GM12878 (cell line): ENCODE measurements at regions not wholly inside any gene's neighbourhood (a gene's known extent, or its start where the extent isn't known, plus 50 kb on each side); places are given as distances from the start of the nearest gene placed in this dataset.

Experiments used
- ASH2L ChIP-seq: fragments of 300-600, 200-600 bp; sonication (generic); IDR thresholded peaks from 2 replicates; pipeline ENCODE4 v1.6.1; 2017; ENCODE audit warnings: low read depth, mild to moderate bottlenecking, borderline replicate concordance
- BMI1 ChIP-seq: fragments of 450-650 bp; IDR thresholded peaks from 2 replicates; pipeline ENCODE4 v1.6.1; 2016; ENCODE audit warnings: mild to moderate bottlenecking, moderate library complexity, borderline replicate concordance
- CHD2 ChIP-seq: IDR thresholded peaks from 2 replicates; pipeline ENCODE4 v1.6.1; 2011; ENCODE audit warnings: low read depth, low read length, improper control_type of control experiment, borderline replicate concordance
- CHD4 ChIP-seq: fragments of 200-600 bp; sonication (generic); IDR thresholded peaks from 2 replicates; pipeline ENCODE4 v1.6.1; 2016; ENCODE audit warnings: mild to moderate bottlenecking
- DPF2 ChIP-seq: fragments of 450-650 bp; IDR thresholded peaks from 2 replicates; pipeline ENCODE4 v1.6.1; 2017; ENCODE audit warnings: mild to moderate bottlenecking
- EP300 ChIP-seq, 2 experiments: fragments of 150-350 bp in 1 of 2; IDR thresholded peaks; 2 replicates each; pipeline ENCODE4 v1.6.1; 2011 to 2012; ENCODE audit warnings: low read depth in 2 of 2, low read length in 2 of 2, borderline replicate concordance in 1 of 2, improper control_type of control experiment in 1 of 2, inconsistent platforms in 1 of 2; ENCODE audit not compliant: control insufficient read depth in 1 of 2
- FOS ChIP-seq: IDR thresholded peaks from 3 replicates; pipeline ENCODE4 v1.6.1; 2011; ENCODE audit warnings: borderline replicate concordance; ENCODE audit not compliant: insufficient read length; ENCODE audit errors: extremely low read depth
- FOXK2 ChIP-seq: fragments of 450-650 bp; IDR thresholded peaks from 2 replicates; pipeline ENCODE4 v1.6.1; 2017; ENCODE audit warnings: mild to moderate bottlenecking, moderate library complexity
- FOXM1 ChIP-seq: IDR thresholded peaks from 2 replicates; pipeline ENCODE4 v1.6.1; 2012; ENCODE audit warnings: low read depth, mild to moderate bottlenecking, inconsistent platforms, low read length, moderate library complexity
- HDGF ChIP-seq: fragments of 450-650 bp; IDR thresholded peaks from 2 replicates; pipeline ENCODE4 v1.6.1; 2016; ENCODE audit warnings: antibody characterized with exemption
- IKZF1 ChIP-seq: fragments of 450-650 bp; conservative IDR thresholded peaks from 2 replicates; pipeline ENCODE4 v1.6.1; 2017; ENCODE audit warnings: antibody characterized with exemption, mild to moderate bottlenecking
- IRF4 ChIP-seq: IDR thresholded peaks from 2 replicates; pipeline ENCODE4 v1.6.1; 2011; ENCODE audit warnings: low read depth, low read length
- KLF5 ChIP-seq: fragments of 450-650 bp; IDR thresholded peaks from 2 replicates; pipeline ENCODE4 v1.6.1; 2014; ENCODE audit warnings: mild to moderate bottlenecking; ENCODE audit not compliant: partially characterized antibody
- MTA2 ChIP-seq: fragments of 450-650 bp; IDR thresholded peaks from 2 replicates; pipeline ENCODE4 v1.6.1; 2016; ENCODE audit warnings: low read depth, mild to moderate bottlenecking, moderate library complexity
- MTA3 ChIP-seq: IDR thresholded peaks from 2 replicates; pipeline ENCODE4 v1.6.1; 2012; ENCODE audit warnings: low read length, inconsistent platforms, borderline replicate concordance
- NR2C2 ChIP-seq: IDR thresholded peaks from 2 replicates; pipeline ENCODE4 v1.6.1; 2011; ENCODE audit warnings: borderline replicate concordance, low read depth; ENCODE audit not compliant: control insufficient read depth, insufficient read length
- NR2F1 ChIP-seq: fragments of 450-650 bp; conservative IDR thresholded peaks from 2 replicates; pipeline ENCODE4 v1.6.1; 2017; ENCODE audit warnings: mild to moderate bottlenecking
- RELA ChIP-seq: fragments of 450-650 bp; IDR thresholded peaks from 2 replicates; pipeline ENCODE4 v1.8.0; 2014; ENCODE audit warnings: borderline replicate concordance; ENCODE audit not compliant: partially characterized antibody
- SIX5 ChIP-seq: IDR thresholded peaks from 2 replicates; pipeline ENCODE4 v1.6.1; 2011; ENCODE audit warnings: mild to moderate bottlenecking, low read depth, low read length, moderate library complexity; ENCODE audit not compliant: severe bottlenecking
- SPI1 ChIP-seq: IDR thresholded peaks from 2 replicates; pipeline ENCODE4 v1.6.1; 2011; ENCODE audit warnings: low read depth, mild to moderate bottlenecking, low read length, moderate library complexity, borderline replicate concordance; ENCODE audit not compliant: insufficient read depth
- SUPT20H ChIP-seq: IDR thresholded peaks from 2 replicates; pipeline ENCODE4 v1.6.1; 2011; ENCODE audit warnings: low read depth, mild to moderate bottlenecking, low read length, moderate library complexity, borderline replicate concordance; ENCODE audit not compliant: control insufficient read depth
- ZNF24 ChIP-seq: fragments of 450-650 bp; IDR thresholded peaks from 2 replicates; pipeline ENCODE4 v1.6.1; 2017; ENCODE audit warnings: antibody characterized with exemption, mild to moderate bottlenecking
- TF ChIP-seq, protein P1 (sequence below): fragments of 450-650 bp; IDR thresholded peaks from 2 replicates; pipeline ENCODE4 v1.6.1; 2017; ENCODE audit warnings: low read depth, mild to moderate bottlenecking, moderate library complexity
- TF ChIP-seq, protein P2 (sequence below): IDR thresholded peaks from 2 replicates; pipeline ENCODE4 v1.6.1; 2012; ENCODE audit warnings: improper control_type of control experiment, low read depth, low read length; ENCODE audit not compliant: insufficient replicate concordance

DNA sequence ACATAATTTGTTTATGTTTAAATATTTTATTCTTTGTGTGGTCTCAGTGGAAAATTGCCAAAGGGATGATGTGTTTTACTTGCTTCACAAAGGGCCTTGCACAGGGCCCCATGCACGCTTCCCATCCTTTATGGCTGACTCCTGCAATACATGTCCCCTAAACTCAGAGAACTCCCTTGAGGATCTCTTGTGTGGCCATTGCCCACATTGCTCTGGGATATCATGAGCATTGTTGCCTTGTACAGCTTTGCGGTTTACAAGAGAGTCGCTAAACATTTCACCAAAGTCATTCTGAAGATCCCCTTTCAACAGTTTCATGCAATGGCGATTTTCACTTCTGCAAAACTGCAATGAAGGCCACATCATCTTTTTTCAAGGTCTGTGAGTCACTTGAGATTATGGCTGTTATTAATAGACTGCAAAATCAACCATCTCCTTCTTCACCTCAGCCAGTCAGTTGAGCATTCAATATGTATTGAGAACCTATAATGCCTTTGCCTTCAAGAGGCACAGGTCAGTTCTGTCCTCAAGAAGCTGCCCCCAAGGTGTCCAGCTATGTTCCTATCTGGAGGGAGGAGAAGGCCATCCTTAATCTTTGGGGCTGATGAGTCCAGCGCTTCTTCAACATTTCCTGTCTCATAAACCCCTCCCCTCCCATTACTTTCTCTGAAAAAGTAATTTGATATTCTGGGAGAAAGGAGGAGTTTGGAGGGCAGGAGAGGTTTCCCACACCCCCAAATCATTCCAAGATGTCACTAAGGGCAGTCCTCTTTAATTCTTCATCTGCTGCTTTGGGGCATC, 108.1 kb downstream of the CCDC71L start (continued):
- TF ChIP-seq, protein P1, sequence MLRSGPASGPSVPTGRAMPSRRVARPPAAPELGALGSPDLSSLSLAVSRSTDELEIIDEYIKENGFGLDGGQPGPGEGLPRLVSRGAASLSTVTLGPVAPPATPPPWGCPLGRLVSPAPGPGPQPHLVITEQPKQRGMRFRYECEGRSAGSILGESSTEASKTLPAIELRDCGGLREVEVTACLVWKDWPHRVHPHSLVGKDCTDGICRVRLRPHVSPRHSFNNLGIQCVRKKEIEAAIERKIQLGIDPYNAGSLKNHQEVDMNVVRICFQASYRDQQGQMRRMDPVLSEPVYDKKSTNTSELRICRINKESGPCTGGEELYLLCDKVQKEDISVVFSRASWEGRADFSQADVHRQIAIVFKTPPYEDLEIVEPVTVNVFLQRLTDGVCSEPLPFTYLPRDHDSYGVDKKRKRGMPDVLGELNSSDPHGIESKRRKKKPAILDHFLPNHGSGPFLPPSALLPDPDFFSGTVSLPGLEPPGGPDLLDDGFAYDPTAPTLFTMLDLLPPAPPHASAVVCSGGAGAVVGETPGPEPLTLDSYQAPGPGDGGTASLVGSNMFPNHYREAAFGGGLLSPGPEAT, result peak; percentile 98
- no peak for TF ChIP-seq HDGF
- TF ChIP-seq IKZF1, result peak; percentile 96
- peak; percentile 93 for TF ChIP-seq ZNF24
- TF ChIP-seq FOS, result no peak
- TF ChIP-seq SIX5, result no peak
- peak; percentile 92 for TF ChIP-seq FOXM1
- TF ChIP-seq RELA, result peak; percentile 56
- TF ChIP-seq DPF2, result peak; percentile 99
- TF ChIP-seq FOXK2, result no peak
- peak; percentile 96 for TF ChIP-seq MTA2
- TF ChIP-seq BMI1, result peak; percentile 83
- TF ChIP-seq SUPT20H, result no peak
- no peak for TF ChIP-seq KLF5
- TF ChIP-seq CHD4, result no peak
- no peak for TF ChIP-seq NR2C2
- peak; percentile 96 for TF ChIP-seq IRF4
- no peak for TF ChIP-seq ASH2L
- TF ChIP-seq MTA3, result peak; percentile 65; the same call in 1 of the 2 replicates
- TF ChIP-seq EP300 (IDR thresholded peaks at IDR 0.05; ENCODE audit: borderline replicate concordance in 1 of 2, control insufficient read depth in 1 of 2, low read depth in 2 of 2, low read length in 2 of 2), result peak; percentile 97 to 100
- TF ChIP-seq CHD2, result peak; percentile 85
- TF ChIP-seq, protein P2, sequence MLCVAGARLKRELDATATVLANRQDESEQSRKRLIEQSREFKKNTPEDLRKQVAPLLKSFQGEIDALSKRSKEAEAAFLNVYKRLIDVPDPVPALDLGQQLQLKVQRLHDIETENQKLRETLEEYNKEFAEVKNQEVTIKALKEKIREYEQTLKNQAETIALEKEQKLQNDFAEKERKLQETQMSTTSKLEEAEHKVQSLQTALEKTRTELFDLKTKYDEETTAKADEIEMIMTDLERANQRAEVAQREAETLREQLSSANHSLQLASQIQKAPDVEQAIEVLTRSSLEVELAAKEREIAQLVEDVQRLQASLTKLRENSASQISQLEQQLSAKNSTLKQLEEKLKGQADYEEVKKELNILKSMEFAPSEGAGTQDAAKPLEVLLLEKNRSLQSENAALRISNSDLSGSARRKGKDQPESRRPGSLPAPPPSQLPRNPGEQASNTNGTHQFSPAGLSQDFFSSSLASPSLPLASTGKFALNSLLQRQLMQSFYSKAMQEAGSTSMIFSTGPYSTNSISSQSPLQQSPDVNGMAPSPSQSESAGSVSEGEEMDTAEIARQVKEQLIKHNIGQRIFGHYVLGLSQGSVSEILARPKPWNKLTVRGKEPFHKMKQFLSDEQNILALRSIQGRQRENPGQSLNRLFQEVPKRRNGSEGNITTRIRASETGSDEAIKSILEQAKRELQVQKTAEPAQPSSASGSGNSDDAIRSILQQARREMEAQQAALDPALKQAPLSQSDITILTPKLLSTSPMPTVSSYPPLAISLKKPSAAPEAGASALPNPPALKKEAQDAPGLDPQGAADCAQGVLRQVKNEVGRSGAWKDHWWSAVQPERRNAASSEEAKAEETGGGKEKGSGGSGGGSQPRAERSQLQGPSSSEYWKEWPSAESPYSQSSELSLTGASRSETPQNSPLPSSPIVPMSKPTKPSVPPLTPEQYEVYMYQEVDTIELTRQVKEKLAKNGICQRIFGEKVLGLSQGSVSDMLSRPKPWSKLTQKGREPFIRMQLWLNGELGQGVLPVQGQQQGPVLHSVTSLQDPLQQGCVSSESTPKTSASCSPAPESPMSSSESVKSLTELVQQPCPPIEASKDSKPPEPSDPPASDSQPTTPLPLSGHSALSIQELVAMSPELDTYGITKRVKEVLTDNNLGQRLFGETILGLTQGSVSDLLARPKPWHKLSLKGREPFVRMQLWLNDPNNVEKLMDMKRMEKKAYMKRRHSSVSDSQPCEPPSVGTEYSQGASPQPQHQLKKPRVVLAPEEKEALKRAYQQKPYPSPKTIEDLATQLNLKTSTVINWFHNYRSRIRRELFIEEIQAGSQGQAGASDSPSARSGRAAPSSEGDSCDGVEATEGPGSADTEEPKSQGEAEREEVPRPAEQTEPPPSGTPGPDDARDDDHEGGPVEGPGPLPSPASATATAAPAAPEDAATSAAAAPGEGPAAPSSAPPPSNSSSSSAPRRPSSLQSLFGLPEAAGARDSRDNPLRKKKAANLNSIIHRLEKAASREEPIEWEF, result peak; percentile 79
- TF ChIP-seq SPI1, result peak; percentile 99
- TF ChIP-seq NR2F1, result peak; percentile 50; the same call in 1 of the 2 replicates
